RPMI7951 (cell line): ENCODE measurements at regions not wholly inside any gene's neighbourhood (a gene's known extent, or its start where the extent isn't known, plus 50 kb on each side); places are given as distances from the start of the nearest gene placed in this dataset.
"Not testable (repeated sequence)": the region's sequence is repeated elsewhere in the genome, so short reads cannot be mapped to it uniquely, and the experiment has no call there.

Source experiments
- DNase-seq: peaks from one replicate; pipeline ENCODE4 v3.0.0-alpha.2; 2012; ENCODE audit warnings: low read depth

DNA sequence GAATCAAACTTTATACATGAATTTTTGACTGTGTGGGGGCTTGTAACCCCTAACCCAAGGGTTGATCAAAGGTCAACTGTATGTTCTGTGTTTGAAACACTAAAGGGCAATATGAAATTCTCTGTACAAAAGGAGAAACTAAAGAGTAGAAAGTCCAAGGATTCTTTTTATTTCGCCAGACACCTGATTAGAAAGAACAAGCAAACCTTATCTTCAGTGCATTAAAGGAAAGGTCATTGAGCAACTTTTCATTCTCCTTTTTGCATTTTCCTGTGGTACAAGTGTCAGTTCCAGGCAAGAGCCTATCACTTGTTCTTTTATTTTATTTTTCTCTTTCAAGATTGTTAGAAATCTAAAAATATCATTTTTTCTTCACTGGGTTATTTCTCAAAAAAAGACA lies 430.1 kb upstream of the EPHA3 start:
- DNase-seq = no peak

GRCh38 chr3:88678747-88679146 lies 428.7 kb upstream of the EPHA3 start:
- no peak for DNase-seq

GRCh38 chr3:88690287-88690686 lies 417.1 kb upstream of the EPHA3 start:
- no peak for DNase-seq

DNA sequence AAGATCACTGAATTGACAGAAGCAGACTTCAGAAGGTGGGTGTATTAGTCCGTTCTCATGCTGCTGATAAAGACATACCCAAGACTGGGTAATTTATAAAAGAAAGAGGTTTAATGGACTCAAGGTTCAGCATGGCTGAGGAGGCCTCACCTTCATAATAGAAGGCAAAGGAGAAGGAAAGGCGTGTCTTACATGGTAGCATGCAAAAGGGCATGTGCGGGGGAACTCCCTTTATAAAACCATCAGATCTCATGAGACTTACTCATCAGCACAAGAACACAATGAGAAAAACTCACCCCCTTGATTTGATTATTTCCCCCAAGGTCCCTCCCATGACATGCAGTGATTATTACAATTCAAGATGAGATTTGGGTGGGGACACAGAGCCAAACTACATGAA lies 416.3 kb upstream of the EPHA3 start:
- no peak for DNase-seq

DNA sequence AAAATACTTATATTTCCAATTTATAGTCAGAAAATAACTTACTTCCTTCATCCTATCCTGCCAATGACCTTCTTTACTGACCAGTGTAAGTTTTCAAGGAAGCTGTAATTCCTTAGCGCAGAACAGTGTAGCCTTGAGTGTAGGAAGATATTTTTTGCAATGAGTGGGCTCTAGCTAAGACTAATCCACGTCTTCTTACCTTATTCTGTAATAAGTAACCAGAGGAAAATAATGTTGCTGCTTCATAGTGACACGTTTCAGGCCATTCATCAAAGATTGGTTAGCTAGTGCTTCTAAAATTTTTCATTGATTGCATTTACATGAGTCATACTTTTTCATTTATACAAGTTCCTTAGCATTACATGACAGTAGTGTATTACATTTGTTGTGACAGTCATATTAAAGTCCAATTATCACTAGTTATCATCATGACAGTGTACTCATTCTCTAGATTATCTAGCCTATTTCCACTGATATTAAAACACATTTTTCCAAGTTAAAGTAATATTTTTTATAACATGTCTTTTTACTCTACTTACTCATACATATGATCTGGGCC lies 403.8 kb upstream of the EPHA3 start:
- no peak for DNase-seq

GRCh38 chr3:88704338-88704737 lies 403.1 kb upstream of the EPHA3 start:
- no peak for DNase-seq

GRCh38 chr3:88707837-88708236 lies 399.6 kb upstream of the EPHA3 start:
- DNase-seq = no peak

DNA sequence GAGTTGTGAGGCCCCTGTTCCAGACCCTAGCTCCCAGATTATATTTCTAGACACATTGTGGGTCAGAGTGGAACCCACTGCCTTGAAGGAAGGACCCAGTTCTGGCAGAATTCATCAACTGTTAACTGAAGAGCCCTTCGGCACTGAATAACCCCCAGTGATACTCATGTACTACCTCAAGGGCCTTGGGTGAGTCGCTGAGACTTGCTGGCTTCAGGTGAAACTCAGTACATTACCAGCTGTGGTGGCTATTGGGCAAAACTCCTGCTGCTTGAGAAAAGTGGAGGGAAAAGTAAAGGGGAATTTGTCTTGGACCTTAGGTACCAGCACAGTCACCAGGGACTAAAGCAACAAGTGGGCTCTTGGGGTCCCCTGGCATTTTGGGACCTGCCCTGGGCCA lies 394.9 kb upstream of the EPHA3 start:
- no peak for DNase-seq

DNA sequence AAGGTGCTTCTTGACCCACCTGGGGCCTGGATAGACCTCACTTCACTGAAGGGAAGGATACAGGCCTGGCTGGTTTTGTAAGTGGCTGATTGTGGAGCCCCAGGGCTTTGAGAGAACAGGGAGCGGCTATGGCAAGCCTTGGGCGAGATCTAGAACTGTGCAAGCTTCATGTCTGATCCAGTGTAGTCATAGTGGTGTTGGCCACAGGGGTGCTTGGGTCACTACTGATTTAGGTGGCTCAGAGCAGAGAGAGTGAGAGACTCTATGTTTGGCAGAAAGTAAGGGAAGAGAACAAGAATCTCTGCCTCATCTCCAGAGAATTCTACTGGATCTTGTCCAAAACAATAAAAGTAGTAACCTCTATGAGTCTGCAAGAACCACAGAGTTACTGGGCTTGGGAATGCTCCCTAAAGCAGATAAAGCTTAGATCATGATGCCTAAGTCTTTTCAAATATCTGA lies 394.2 kb upstream of the EPHA3 start:
- no peak for DNase-seq

- DNase-seq = no peak
Observed at GRCh38 chr3:88725440-88726165, 381.8 kb upstream of the EPHA3 start.

GRCh38 chr3:88732186-88732585 lies 375.2 kb upstream of the EPHA3 start:
- DNase-seq = no peak

DNA sequence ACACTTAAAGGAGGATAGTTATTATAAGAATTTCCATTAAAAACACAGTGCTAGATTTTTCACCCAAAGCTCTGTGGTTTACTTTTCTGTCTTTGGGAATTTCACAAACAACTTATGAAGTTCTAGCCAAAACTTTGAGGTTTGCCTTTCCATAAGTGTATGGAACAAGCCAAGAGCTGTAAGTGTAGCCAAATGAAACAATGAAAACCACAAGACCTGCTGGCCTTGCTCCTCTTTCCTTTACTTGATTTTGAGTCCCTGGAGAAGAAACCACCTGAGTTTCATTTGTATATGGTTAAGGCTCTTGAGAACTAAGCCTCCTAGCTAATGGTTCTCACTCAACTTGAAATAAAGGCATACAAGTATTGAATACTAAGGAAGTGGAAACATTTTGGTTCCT lies 365.3 kb upstream of the EPHA3 start:
- DNase-seq = no peak

DNA sequence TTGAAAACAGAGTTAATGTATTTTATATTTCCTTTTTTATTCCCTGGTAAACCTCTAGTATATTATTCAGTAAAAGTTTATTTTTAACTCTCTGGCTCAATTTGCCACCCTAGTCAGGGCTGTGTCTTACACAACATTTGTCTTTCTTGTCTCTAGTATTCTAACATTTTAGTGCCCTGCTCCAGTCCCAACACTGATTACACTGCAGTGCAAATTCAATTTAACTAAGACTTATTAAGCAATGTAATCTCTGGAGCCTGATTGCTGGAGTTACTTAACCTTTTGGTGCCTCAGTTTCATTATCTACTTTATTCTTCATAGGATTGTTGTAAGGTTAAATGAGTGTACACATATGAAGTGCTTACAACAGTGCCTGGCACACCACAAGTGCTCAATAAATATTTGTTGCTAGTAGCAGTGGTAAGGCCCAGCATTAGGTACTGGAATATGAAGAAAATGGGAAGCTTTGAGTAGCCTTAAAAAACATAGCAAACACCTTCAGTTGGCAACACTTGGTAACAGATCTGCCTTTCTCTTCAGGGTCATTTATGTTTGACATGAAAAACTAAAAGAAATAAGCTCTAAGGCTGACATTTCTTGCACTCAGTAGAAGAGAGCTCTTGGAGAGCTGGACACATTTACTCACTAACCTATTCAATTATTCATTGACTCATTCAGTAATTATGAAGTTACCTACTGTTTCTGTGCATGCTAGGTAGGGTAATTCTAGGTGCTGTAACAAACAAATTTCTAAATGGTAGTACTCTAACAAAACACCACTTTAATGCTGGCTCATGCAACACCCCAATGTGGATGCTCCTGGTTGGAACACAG lies 364.5 kb upstream of the EPHA3 start:
- DNase-seq = no peak

- DNase-seq = no peak
Observed at GRCh38 chr3:88744896-88745295, 362.5 kb upstream of the EPHA3 start.

- not testable (repeated sequence) for DNase-seq
Observed at GRCh38 chr3:88747145-88747544, 360.3 kb upstream of the EPHA3 start.

DNA sequence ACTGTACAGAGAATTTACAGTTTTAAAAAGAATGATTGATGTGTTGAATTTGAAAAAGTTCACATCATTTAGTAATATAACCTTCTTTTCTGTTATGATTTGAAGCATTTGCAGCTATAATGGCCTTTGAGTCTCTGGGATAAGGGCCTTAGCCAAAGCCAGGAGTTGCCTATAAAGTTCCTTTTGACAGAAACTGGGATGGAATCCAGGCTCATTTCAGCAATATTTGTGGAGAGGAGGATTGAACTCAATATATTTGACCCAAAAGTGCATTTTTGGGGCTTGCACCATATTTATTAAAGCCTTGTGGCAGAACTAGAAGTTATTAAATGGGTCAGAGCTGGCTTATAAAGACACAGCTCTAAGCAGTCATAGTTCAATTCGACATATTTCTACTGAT lies 348.7 kb upstream of the EPHA3 start:
- DNase-seq = no peak

- DNase-seq = no peak
Observed at GRCh38 chr3:88767746-88768145, 339.7 kb upstream of the EPHA3 start.

DNA sequence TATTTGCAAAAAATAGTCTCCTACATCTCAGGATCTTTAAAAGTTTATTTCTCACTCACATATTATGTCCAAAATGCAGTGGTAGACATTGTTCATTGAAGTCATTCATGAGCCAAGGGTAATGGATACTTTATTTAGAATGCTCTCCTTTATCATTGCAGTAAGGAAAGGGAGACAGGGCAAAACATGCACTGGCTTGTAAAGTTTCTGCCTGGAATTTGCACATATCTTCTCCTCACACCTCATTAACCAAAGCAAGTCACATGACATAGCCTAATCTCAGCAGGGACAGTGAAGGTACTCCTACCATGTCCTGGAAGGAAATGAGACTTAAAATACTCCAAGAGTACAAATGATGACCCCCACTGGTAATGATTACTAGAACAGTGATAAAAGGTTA lies 333.7 kb upstream of the EPHA3 start:
- no peak for DNase-seq

- DNase-seq = no peak
Observed at GRCh38 chr3:88775026-88775690, 332.3 kb upstream of the EPHA3 start.

DNA sequence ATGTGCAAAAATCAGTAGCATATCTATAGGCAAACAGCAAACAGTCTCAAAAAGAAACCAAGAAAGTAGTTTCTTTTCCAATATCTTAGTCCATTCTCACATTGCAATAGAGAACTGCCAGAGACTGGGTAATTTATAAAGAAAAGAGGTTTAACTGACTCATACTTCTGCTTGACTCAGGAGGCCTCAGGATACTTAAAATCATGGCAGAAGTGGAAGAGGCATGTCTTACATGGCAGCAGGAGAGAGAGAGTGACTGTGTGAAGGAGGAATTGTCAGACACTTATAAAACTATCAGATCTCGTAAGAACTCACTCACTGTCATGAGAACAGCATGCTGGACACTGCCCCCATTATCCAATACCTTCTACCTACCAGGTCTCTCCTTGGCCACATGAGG lies 327.9 kb upstream of the EPHA3 start:
- DNase-seq = no peak

DNA sequence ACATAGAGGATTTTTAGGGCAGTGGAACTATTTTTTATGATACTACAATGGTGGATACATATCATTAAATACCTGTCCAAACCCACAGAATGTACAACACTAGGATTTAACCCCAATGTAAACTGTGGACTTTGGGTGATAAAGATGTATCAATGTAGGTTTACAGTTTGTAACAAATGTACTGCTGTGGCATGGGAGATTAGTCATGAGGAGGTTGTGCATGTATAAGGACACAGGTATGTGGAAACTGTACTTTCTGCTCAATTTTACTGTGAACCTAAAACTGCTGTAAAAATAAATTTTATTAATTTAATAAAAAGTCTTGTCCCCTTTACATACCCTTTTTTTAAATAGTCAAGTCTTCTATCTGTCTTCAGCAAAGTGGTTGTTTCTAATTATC lies 322.5 kb upstream of the EPHA3 start:
- no peak for DNase-seq

DNA sequence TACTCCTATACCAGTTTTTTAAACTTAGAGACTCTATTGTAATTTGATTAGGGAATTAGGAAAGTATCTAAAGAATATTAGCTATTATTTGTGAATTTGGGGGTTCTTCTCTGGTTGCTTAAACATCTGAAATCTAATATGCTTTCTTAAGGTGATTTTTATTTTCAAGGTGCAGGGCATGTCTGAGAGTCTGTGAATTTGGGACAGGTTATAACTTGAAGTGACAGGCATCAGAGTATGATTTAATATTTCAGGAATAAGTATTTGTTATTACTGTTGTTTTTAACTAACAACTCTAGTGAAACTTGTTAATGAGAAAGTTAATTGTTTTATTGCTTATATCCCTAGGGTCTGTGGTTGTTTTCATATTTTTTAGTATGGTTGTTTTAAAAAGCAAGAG lies 321.6 kb upstream of the EPHA3 start:
- no peak for DNase-seq
